SK-N-SH treated with all-trans-retinoic acid at 6 μM for 48 hours (cell line): ENCODE measurements at regions not wholly inside any gene's neighbourhood (a gene's known extent, or its start where the extent isn't known, plus 50 kb on each side); places are given as distances from the start of the nearest gene placed in this dataset.

Source experiments
- PPARA ChIP-seq: fragments of 250-450 bp; sonication (Bioruptor Pico); IDR thresholded peaks from 2 replicates; pipeline ENCODE4 v1.5.0; 2020; ENCODE audit warnings: mild to moderate bottlenecking, borderline replicate concordance
- ZFP30 ChIP-seq: fragments of 450-650 bp; formaldehyde crosslinking; IDR thresholded peaks from 2 replicates; pipeline ENCODE4 v1.5.0; 2022; ENCODE audit warnings: mild to moderate bottlenecking, moderate library complexity

DNA sequence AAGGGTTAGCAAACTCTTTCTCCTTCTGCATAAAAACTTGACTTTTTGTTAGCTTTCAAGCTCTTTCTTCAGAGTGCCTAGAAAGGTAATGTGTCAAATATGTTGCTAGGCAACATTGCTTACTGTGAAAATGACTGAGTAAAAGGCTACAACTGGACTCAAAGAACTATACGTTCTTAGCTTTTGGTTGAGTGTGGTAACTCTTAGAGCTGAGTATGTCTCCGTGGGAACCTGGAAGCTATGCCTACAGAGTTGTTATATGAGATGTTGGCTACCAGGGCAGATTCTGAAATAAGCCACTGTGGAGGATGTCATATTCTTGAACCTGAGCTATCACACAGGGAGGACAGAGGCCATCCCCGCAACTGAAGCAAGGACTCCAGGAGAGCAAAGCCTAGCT, 105.5 kb downstream of the ARL6IP6 start:
- TF ChIP-seq PPARA (CRISPR knock-in tag) (no peak), ZFP30 (CRISPR knock-in tag) (no peak)
